Stimulated activated CD4-positive, alpha-beta T cell treated with anti-CD3 and anti-CD28 coated beads, Interleukin-1b, Interleukin-23, amount 100 ng/mL, for 4 hours (primary cell): ENCODE measurements at regions not wholly inside any gene's neighbourhood (a gene's known extent, or its start where the extent isn't known, plus 50 kb on each side); places are given as distances from the start of the nearest gene placed in this dataset.
"Not testable (repeated sequence)": the region's sequence is repeated elsewhere in the genome, so short reads cannot be mapped to it uniquely, and the experiment has no call there.

Source experiments
- DNase-seq, 2 donors: peaks; one replicate each; pipeline ENCODE4 v3.0.0-alpha.2; 2020; ENCODE audit warnings: low read depth in 2 of 2

DNA sequence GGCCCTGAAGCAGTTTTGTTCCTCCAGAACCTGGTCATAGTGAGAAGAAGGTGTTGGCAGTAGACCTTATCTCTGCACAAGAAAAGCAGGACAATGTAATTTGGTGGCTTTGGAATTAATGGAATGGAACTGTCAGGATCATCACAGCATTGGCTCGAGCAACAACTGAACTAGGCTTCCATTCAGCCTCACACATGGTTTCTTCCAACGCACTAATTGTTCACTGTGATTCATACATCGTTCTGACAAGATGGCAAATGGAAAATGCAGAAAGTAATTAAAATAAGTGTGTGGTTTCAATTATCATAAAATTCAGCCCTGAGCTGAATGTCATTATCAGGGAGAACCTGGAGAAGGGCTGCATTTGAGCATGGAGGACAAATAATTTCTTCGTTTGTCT is 80.6 kb downstream of the MFSD1 start:
- no peak for DNase-seq

DNA sequence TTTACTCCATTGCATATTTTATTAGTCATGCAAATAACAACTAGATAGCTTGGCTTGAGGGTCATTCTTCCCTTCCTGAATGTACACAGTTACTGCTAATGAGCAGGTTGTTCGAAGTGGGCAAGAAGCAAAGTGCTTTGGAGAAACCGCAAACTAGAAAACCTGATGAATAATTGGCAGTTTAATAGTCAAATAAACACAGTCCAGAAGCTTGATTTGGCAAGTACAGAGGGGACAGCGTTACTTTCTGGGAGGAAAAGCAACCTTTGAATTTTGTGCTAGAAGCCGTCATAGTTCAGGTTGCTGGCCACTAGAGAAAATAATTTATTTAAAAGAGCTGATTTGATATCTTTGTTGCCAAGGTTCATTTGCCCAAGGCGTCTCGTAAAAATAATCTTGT is 94.9 kb downstream of the MFSD1 start:
- no peak for DNase-seq

DNA sequence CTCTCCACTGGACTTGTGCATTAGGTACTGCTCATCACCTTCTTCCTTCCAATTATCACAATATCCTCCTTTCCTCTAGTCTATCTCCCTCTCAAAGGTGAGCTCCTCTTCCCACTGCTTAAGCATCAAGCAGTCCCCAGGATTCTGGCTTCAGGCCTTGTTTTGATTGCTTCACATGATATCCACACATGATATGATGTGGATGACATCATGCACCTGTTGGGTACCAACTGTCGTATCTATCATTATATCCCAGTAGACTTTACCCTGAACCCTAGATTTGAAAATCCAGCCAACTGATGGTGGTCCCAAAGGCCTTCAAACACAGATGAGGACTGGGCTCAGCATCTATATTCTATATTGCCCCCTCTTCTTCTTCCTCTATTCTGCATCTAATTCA is 104.9 kb downstream of the MFSD1 start:
- no peak for DNase-seq

DNA sequence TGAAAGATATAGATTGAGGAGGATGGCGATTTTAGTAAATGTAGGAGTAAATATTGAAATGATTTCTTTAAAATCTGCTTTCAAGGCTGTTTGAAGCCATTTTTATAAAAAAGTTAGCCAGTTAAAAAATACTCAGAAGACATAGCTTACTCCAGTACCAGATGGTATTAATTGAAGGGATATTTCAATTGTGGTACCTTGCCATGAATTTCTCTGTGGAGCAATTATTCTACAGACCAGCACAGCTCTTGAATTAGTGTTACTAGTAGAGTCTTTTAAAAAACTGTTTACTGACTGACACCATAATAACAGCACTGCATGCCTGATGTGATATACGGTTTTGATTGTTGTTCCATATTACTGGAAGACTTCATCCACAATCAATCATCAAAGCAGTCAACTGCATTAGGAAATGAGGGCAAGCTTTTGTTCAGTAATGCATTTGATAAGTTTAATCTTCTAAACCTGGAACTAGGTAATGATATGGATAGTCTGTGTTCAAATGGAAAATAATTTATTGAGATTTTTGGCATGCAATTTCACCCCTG is 106.4 kb downstream of the MFSD1 start:
- DNase-seq: no peak

GRCh38 chr3:158909870-158910269 is 108.0 kb downstream of the MFSD1 start:
- DNase-seq: no peak

DNA sequence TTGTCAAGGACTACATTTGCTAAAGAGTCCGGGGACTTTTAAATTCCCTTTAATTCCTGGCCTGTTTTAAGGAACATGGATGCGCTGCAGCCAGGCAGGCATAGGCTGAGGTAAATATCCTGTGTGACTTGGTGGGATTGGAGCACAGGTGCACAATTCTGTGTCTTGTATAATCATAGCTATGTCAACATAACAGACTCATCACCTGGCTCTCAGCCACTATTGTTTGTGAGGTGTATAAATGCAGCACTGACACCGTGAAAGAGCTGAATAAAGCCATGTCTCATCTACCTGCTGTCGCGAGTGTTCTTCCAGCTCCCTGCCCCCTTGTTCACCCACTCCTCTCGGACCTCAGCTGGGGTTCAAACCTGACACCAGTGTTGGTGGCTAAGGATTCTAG is 109.7 kb downstream of the MFSD1 start:
- no peak for DNase-seq

DNA sequence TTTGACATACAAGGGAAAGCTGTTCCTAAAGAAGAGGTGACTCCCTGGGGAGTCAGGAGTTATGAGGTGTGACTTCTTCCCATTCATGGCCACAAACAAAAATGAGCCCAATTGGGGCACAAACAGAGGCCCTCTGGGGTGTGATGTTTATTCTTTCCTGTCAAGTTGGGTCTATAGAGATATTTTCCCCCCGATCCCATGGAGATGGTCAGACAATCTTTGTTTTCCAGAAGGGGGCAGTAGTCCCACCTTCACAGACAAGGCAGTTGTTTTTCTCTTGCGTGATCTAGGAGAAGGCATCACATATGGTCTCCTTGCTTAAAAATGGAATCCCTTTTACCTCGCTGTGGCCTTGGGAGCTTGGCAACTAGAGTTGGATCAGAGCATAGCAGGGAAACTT is 110.3 kb downstream of the MFSD1 start:
- no peak for DNase-seq

- DNase-seq: no peak
Measured at GRCh38 chr3:158912621-158913020, 110.8 kb downstream of the MFSD1 start.

GRCh38 chr3:158916111-158916510 is 114.3 kb downstream of the MFSD1 start:
- DNase-seq: no peak

GRCh38 chr3:158918008-158918407 is 116.2 kb downstream of the MFSD1 start:
- no peak for DNase-seq

GRCh38 chr3:158918451-158918850 is 116.6 kb downstream of the MFSD1 start:
- no peak for DNase-seq

DNA sequence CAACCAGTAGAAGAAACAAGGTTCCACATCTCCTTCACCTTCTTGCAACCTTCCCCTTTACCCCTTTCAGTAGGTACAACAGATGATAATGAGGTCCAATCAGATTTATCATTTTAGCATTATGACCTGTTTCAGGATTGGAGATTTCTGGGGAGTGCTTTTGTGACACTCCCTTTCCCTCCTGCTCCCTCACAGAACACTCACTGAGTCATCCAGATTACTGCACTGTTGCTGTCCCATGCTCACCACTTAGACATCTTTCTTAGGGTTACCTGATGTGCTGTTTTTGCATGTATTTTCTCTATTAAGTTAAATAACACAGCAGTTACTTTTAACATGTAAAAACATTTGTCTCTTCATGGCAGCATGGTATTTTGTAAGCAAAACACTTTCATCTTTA is 118.5 kb downstream of the MFSD1 start:
- DNase-seq: no peak

- no peak for DNase-seq
Measured at GRCh38 chr3:158925021-158925420, 123.2 kb downstream of the MFSD1 start.

DNA sequence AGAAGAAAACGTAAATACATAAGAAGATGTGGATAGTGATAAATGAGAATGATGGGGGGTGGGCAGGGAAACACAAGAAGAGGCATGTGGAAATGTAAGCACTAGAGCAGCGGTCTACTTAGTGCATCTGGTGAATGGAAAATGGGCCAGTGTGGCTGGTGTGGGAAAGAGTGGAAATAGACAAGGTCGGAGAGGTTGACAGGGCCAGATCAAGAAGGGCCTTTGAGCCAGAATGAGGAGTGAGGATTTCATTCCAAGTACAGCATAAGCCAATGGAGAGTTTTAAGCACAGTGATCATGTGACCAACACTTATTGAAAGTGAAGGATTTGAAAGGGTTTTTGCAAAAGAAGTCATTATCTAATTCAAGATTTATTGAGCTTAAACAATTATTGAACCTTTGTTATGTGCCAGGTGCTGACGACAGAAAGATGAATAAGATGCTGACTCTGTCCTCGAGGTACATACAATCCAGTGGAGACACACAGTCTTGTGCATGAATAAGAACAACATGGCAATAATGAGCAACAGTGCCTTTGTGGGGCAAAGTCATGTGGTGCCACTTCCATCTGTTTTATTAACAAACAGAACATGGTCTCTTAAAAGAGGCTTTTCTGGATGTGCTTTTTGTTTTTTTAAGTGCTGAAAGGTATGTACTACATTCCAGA is 124.1 kb downstream of the MFSD1 start:
- no peak for DNase-seq

GRCh38 chr3:158935846-158936245 is 134.0 kb downstream of the MFSD1 start:
- DNase-seq: no peak

GRCh38 chr3:158936530-158937113 is 134.8 kb downstream of the MFSD1 start:
- DNase-seq: no peak

GRCh38 chr3:158950178-158950901 is 148.5 kb downstream of the MFSD1 start:
- no peak for DNase-seq

- DNase-seq: no peak
Measured at GRCh38 chr3:158953131-158953530, 151.3 kb downstream of the MFSD1 start.

DNA sequence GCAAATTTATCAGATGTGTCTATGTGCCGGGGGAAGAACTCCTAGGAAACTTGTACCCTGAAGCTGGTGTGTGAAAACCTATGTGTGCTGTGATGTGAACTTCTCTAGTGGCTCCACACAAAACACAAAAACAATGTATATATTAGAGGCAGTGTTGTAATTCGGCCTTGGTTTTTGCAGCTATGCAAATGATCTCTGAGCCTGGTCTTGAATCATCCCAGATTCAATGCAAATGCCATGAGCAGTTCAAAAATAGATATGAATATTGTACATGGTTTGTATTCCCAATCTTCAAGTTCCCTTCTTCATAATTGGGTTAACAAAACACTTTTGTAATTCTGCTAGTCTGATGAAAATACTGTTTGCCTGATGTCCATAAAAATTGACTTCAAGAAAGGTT is 152.6 kb downstream of the MFSD1 start:
- DNase-seq: no peak

- not testable (repeated sequence) for DNase-seq
Measured at GRCh38 chr3:158957777-158958176, 155.9 kb downstream of the MFSD1 start.

GRCh38 chr3:158958873-158959272 is 157.0 kb downstream of the MFSD1 start:
- no peak for DNase-seq

- no peak for DNase-seq
Measured at GRCh38 chr3:158961471-158961870, 159.6 kb downstream of the MFSD1 start.

GRCh38 chr3:158961911-158962310 is 160.1 kb downstream of the MFSD1 start:
- DNase-seq: no peak
